Left hindlimb (tissue), 1 donor: ENCODE measurements at regions not wholly inside any gene's neighbourhood (a gene's known extent, or its start where the extent isn't known, plus 50 kb on each side); places are given as distances from the start of the nearest gene placed in this dataset.
"Not testable (repeated sequence)": the region's sequence is repeated elsewhere in the genome, so short reads cannot be mapped to it uniquely, and the experiment has no call there.

Experiments
- DNase-seq: peaks from one replicate; pipeline ENCODE4 v3.0.0-alpha.2; 2018

DNA sequence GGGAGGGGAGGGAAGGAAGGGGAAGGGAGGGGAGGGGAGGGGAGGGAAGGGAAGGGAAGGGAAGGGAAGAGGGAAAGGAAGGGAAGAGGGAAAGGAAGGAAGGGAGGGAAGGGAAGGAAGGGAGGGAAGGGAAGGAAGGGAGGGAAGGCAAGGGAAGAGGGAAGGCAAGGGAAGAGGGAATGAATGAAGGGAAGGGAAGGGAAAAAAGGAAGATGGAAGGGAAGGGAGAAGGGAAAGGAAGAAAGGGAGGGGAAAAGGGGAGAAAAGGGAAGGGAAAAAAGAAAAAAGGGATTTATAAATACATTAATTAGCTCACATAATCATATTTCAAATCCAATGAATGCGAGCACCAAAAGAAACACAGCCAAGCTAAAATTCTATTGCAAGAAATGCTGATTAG, 202.9 kb upstream of the LRRTM4 start:
- no peak for DNase-seq

DNA sequence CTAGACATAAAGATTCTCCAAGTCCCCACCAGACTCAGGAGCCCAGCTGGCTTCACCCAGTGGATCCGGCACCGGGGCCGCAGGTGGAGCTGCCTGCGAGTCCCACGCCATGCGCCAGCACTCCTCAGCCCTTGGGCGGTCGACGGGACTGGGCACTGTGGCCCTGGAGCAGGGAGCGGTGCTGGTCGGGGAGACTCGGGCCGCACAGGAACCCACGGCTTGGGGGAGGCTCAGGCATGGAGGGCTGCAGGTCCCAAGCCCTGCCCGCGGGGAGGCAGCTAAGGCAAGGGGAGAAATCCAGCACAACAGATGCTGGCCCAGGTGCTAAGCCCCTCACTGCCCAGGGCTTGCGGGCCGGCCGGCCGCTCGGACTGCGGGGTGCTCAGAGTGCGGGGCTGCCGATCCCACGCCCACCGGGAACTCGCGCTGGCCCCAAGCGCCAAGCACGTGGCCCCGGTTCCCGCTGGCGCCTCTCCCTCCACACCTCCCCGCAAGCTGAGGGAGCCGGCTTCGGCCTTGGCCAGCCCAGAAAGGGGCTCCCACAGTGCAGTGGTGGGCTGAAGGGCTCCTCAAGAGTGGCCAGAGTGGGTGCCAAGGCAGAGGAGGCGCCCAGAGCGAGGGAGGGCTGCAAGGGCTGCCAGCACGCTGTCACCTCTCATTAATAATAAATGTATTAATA, 212.6 kb upstream of the LRRTM4 start:
- DNase-seq, result not testable (repeated sequence)

DNA sequence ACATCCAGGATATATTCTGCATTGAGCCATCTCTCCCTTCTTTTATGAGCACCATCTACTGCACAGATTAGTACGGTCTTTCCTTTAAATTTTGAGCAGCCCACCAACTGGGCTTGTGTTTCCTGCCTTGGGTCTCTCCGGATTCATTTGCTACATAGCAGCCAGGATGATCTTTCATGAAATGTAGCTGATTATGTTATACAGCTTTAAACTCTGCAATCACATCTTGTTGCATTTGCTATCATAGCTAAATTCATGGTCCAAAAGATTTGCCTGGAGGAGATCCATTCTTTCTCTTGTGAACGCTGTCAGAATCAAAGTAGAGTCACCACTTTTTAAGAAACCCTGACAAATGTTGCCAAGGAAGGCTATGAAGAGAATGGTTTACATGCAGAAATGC, 215.1 kb upstream of the LRRTM4 start:
- DNase-seq, result no peak

DNA sequence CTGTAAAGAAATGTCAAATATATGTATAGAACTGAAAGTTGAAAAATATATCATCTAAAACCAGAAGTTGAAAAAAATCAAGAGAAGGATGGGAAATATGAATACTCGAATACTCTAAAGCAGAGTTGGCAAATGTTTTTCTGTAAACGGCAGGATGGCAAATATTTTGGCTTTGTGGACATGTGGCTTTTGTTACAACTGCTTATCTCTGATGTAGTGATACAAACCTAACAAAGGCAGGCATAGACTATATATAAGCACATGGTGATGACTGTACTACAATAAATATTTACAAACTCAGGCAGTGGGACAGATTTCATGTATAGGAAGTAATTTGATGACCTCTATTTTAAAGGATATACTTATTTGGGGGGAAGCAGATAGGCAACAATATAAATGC, 224.6 kb upstream of the LRRTM4 start:
- DNase-seq, result no peak

DNA sequence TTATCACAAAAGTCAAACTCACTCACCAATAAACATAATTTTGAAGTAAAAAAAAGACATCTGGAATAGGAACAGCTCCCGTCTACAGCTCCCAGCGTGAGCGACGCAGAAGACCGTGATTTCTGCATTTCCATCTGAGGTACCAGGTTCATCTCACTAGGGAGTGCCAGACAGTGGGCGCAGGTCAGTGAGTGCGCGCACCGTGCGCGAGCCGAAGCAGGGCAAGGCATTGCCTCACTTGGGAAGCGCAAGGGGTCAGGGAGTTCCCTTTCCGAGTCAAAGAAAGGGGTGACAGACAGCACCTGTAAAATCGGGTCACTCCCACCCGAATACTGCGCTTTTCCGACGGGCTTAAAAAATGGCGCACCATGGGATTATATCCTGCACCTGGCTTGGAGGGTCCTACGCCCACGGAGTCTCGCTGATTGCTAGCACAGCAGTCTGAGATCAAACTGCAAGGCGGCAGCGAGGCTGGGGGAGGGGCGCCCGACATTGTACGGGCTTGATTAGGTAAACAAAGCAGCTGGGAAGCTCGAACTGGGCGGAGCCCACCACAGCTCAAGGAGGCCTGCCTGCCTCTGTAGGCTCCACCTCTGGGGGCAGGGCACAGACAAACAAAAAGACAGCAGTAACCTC, 231.7 kb upstream of the LRRTM4 start:
- DNase-seq, result not testable (repeated sequence)

DNA sequence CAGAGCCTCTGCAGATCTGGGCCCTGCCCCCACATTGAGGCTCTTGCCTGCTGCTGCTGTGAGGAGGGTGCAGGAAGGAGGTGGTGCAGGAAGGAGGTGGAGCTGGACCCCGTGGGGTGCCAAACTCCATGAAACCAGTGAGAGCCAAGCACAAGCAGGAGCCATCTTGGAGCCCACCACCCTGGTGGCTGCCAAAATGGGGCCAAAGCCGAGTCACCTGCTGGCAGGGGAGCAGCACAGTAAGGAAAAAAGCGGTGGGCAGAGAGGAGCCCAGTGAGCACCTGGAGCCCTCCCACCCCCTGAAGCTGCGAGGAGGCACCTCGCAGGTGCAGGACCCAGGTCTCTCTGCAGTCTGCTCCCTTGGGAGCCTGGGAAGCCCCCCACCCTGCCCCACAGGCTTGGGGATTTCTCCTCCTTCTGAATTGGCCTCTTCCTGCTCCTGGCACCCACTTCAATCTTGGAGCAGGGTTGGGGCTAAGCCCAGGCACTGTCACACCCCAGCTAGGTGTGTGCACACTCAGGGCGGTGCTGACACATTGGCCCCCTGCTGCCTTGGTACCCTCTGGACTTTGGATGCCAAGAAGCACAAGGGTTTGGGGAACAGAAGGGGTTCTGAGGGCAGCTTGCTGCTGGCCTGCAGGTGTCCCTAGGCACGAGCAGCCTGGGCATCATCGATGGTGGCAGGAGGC, 245.4 kb upstream of the LRRTM4 start:
- DNase-seq, result no peak

DNA sequence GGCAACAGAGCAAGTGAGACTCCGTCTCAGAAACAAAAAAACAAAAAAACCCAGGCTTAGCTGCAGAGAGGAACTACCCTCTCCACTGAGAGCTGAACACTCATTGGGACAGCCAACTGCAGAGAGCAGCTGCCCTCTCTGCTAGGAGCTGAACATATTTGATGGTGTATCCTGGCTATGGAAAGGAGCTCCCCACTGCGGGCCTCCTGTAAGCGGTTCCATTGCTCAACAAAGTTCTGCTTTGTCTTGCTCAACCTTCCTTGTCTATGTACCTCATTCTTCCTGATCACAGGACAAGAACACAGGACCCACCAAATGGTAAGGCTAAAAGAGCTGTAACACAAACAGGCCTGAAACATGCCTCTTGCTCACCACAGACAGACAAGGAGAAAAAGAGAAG, 246.3 kb upstream of the LRRTM4 start:
- DNase-seq, result no peak

DNA sequence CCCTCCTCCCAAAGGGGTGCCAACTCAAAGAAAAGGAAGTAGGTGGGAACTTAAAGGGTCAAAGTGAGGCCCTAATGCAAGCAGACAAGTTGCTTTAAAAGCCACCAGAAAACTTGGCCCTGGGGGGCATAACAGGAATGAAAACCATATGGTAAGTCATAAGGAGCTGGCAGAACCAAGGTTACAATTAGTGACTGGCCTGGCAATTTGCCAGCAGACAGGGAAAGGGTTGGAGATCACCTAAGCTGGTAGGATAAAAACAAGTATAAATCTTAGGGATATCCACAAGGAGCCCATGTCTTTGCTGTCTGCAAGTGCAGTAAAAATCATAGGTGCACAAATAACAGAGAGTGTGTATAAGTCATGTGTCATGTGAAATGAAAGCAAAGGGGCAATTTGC, 256.7 kb upstream of the LRRTM4 start:
- DNase-seq, result no peak

DNA sequence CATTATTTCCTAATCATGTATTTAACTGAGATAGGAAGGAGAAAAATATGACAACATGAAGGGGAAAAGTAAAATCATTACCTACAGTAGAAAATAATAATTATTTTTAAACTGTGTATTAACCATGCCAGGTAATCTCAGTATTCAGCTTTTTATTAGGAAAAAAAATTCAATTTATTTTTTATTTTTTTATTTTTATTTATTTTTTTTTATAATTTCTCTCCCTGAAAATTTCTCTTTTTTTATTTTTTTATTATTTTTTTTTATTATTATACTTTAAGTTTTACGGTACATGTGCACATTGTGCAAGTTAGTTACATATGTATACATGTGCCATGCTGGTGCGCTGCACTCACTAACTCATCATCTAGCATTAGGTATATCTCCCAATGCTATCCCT, 271.3 kb upstream of the LRRTM4 start:
- DNase-seq, result not testable (repeated sequence)

DNA sequence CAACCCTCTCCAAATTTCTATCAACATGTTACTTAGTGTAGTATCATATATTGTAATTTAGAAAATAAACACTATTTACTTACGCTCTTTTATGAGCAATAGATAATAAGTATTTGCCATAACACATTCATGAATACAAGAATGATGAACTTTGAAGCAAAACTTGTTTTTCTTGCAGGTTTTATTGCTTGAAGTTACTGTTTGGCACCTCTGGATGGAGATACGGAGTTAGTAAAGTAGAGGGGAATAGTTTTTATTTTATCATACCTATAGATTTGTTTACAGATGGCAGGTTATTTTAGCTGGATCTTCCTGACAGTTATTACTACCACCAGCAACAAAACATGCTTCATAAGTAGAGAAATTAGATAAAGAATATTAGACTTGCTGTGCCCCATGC, 274.2 kb upstream of the LRRTM4 start:
- DNase-seq, result no peak

DNA sequence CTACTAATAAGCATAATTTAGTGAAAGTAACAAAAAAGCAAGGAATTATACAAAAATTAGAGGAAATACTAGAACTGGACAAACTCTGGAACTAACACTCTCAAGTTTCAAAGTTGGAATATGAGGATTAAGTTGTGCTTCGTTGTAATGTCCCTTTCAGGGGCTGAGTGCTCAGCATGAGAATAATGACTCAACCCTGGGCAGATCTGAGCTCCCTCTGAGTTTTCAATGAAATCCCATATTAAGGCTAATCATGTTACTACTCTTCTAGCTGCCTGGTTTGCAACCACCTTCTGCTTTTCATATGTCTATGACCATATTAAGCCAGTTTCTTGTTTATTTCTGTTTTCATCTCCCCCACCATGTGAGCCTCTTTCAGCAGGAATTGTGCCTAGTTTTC, 274.9 kb upstream of the LRRTM4 start:
- DNase-seq, result no peak

DNA sequence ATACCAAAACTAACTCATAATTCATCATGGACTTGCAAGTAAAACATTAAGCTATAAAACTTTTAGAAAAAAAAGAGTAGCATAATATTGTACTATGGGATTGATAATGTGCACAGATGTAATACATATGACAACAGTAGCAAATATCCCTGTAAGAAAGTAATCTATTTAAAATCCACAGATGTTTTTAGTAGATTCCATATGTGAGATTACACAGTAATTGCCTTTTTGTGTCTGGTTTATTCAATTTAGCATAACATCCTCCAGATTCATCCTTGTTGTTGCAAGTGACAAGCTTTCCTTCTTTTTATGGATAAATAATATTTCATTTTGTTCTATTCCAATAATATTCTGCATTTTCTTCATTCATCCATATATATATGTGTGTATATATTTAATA, 278.2 kb upstream of the LRRTM4 start:
- no peak for DNase-seq

DNA sequence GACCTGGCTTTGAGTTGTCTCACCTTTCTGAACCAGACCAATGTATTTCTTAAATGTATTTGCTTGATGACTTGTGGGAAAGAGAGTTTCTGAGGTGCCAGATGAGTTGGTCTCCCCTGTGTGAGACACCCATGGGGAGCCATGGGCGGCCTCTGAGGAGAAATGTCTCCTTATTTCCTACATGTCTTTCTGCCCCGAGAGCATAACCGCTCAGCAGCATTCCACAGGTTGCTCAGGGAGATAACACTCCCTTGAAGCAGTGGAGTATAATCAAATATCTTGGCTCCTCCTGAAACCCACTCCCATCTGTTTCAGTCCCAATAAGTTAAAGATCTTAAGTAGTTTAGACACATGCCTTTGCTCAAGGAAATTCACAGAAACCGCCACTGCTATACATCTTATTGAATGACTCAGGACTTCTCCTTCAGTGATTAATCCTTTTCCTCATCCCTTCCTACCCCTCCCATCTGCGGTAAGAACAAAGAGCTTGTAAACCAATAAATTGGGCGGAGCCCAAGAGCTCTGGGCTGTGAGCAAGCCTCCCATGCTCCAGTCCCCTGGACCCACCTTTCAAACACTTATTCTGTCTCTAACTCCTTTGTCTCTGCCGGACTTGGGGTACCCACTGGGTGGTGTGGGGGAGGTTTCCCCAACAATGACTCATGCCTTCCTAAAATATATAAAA, 285.5 kb upstream of the LRRTM4 start:
- DNase-seq, result no peak

DNA sequence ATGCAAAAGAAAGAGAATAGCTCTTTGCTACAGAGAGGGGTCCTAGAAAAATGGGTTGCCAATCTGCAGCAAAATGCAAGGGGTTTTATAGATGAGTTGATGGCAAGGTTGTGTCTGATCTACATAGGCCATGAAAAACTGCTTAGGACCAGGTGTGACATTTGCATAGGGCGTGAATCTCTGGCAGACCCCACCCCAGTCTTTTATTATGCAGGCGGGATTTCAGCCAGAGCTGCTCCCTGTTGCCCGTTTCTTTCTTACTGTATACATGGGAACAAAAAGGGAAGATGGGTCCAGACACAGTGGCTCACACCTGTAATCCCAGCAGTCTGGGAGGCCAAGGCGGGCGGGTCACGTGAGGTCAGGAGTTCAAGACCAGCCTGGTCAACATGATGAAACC, 286.4 kb upstream of the LRRTM4 start:
- DNase-seq, result no peak

DNA sequence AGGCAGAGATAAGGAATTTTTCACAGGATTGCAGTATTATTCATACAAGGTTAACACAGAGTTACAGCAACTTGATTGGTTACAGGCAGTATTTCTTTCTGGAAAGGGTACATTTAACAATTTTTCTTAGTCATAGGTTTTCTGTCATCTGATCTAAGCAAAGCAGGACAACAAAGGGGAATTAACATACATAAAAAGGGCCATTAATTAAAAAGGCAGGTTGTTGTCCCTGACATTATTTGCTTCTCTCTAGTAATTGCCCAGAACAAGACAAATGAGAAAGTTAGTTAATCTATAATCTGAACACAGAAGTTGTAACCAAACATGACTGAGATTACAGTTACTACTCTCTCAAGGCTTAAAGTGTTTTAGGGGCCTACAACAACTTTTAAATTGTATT, 291.4 kb upstream of the LRRTM4 start:
- DNase-seq, result no peak

DNA sequence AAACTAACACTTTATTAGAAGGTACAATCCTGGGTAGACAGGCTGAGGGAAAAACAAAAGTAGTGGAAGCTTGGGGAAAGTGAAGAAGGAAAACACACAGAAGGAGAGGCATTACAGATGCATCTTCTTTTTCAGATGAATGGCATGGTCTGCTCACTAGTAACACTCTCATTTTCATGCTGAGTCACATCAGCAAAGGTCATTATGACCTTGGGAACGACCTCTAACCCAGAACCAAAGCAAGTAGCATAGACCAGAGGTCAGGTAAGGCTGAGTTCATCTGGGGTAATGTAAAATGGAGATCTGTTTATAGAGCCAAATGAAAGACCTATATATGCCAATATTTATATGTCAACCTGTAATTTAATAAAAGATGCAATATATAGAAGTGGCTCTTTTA, 294.4 kb upstream of the LRRTM4 start:
- DNase-seq, result no peak

DNA sequence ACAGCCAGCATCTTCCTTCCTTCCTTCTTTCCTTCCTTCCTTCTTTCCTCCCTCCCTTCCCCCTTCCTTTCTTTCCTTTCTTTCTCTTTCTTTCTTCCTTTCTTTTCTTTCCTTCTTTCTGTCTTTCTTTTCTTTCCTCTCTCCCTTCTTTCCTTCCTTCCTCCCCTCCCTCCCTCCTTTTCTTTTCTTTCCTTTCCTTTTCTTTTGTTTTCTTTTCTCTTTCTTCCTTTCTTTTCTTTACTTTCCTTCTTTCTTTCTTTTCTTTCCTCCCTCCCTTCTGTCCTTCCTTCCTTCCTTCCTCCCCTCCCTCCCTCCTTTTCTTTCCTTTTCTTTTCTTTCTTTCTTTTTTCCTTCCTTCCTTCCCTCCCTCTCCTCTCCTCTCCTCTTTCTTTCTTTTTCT, 296.0 kb upstream of the LRRTM4 start:
- no peak for DNase-seq

DNA sequence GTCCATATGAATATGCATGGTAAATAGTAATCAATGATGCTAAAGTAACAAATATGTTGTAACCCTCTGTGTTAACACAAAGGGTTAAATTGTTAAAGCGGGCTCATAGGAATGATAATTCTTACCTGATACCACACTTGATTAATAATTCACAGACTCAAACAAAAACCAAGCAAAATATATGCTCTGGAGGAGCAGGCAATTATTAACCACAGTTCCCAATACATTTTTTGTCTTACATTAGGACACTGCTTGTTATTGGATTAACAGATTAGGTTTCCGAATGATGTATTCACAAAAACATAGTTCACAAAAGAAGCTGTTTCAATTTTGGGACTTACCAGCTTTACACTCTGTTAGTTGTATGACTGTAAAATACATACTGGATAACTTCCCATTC, 300.9 kb upstream of the LRRTM4 start:
- no peak for DNase-seq

DNA sequence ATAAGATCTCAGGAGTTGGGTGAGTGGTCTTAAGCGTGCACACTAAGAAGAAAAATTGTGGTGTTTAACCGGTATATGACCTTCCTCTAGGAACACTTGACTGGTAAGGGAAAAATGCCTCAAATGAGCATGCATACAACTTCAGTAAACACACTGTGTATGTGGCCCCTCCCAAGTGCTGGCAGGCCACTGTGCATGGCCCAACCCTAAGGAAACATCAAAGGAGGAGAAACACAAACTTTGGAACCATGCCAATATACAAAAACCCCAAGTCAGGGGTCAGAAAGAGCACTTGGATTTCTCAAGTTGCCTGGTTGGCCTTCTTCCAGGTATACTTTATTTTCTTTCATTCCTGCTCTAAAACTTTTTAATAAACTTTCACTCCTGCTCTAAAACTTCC, 308.9 kb upstream of the LRRTM4 start:
- DNase-seq, result no peak

DNA sequence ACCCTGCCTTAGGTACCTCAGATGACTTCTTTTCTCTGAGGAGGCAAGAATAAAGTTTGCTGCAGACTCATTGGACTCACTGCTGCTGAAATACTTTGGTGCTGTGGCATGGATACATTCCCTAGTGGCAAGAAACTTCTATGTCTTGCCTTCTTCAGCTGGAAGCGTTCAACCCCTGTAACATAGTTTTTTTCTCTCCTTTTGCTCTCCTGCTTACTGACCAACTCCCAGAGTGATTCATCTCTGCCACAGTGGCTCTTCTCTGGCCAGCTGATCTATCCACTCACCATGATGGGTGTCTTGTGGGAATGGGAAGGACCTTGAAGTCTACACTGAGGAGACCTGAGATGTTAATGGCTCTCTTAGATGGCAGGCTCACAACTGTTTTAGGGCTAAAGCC, 309.3 kb upstream of the LRRTM4 start:
- no peak for DNase-seq

DNA sequence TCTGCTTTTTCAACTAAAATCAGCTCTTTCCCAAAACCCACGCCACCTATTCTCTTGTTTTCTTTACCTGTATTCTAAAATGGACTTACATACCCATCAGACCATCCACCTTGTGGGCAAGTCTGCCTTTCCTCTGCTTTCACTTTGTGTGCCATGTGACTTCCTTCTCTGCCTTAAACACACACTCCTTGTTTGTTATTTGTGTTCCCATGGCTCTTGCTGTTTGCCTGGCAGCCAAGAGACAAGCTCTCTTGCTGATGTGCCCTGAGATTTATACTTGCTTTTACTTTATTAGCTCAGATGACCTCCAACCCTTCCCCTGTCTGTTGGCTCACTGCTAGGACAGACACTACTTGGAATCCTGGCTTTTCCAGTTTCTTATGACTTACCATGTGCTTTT, 309.7 kb upstream of the LRRTM4 start:
- no peak for DNase-seq

DNA sequence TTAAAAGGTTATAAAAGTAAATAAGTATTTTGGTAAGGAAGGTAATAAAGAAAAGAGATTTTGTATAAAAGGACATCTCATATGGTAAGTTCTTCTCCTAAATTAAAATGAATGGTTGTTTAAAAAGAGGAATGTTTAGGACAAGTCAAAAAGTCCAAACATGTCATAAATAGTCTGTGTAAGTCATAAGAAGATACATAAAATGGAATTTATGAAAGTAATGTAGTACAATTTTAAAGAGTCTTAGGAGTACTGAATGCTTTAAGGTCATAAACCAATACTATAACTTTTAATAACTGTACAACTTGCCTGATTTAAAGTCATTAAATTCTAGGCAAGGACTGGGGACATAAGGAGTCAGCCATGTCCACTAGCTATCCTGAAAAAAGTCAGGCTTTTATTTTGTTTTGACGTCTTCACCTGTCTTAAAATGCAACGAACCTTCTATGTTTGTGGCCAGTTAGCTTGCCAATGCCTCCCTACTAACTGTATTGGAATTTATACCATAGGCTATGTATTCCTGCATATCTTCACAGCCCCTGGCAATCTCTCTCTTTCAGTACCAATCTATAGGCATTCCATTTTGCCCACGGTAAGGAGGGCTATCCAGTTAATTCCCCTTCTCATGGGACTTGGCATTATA, 312.3 kb upstream of the LRRTM4 start:
- no peak for DNase-seq

DNA sequence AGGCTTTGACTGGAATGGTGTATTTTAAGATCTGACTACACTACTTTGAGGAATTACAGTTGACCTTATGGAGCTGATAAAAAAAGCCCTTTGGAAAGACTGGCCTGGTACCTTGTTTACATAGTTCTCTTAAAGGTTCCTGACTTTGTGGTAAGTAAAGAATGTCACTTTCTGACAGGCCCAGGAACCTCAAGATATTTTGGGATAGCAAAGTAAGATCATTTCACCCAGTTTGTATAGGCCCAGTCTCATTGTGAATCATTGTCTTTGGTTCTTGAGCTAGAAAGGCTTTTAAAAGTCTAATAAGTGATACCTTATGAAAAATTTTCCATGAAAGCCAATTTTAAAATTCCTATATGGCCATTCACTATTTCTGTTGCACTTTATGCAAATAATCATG, 316.3 kb upstream of the LRRTM4 start:
- no peak for DNase-seq
